ENCODE measurements at regions not wholly inside any gene's neighbourhood (a gene's known extent, or its start where the extent isn't known, plus 50 kb on each side); places are given as distances from the start of the nearest gene placed in this dataset.

- BruUV-seq (replicated peaks), result no TSS peak
- no peaks in the 10 kb centered on the region for H3K79me2 ChIP-seq (ENCODE audit: insufficient read depth, low read length)
- ChIA-PET RAD21 (ENCODE audit: low non-redundant PET in 1 of 2, low total read pairs in 2 of 2, uncharacterized antibody in 2 of 2, unreplicated experiment in 2 of 2) (no interaction called here), CTCF (no interaction called here), POLR2A (no interaction called here)
- no peaks in the 10 kb centered on the region; a peak in 1 of 4 replicates for H3K9me3 ChIP-seq (ENCODE audit: control insufficient read depth in 1 of 2, insufficient read depth in 1 of 2, low read depth in 1 of 2, low read length in 2 of 2)
- no peaks in the 10 kb centered on the region for H3K4me1 ChIP-seq (ENCODE audit: control insufficient read depth in 1 of 2, insufficient read depth in 2 of 2, low read length in 2 of 2)
- H3K9ac ChIP-seq (ENCODE audit: low read length), result no peak overlapping the region
- no peak overlapping the region for H2AFZ ChIP-seq (ENCODE audit: low read depth, low read length, poor library complexity, severe bottlenecking)
- DNase-seq (ENCODE audit: low read depth, low spot score), result no peak
- no peak overlapping the region for H3K27ac ChIP-seq (ENCODE audit: low read depth, low read length)
- ATAC-seq, result no peak
- H4K20me1 ChIP-seq (ENCODE audit: insufficient read depth), result no peaks in the 10 kb centered on the region
- TF ChIP-seq, protein P1, sequence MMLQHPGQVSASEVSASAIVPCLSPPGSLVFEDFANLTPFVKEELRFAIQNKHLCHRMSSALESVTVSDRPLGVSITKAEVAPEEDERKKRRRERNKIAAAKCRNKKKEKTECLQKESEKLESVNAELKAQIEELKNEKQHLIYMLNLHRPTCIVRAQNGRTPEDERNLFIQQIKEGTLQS (IDR thresholded peaks at IDR 0.05), result no peak
- TF ChIP-seq EZH2phosphoT487 (IDR thresholded peaks at IDR 0.05; ENCODE audit: borderline replicate concordance), result no peak
- TF ChIP-seq EZH2 (IDR thresholded peaks at IDR 0.05), result no peak
- no peak for TF ChIP-seq POLR2A (IDR thresholded peaks at IDR 0.05; ENCODE audit: borderline replicate concordance, extremely low read depth, insufficient read depth, insufficient read length)
- no peak for TF ChIP-seq FOSL1 (IDR thresholded peaks at IDR 0.05; ENCODE audit: low read depth)
- no peak for TF ChIP-seq POLR2AphosphoS5 (IDR thresholded peaks at IDR 0.05; ENCODE audit: low read depth, low read length)
- TF ChIP-seq YY1 (IDR thresholded peaks at IDR 0.05; ENCODE audit: extremely low read depth, insufficient replicate concordance, low read depth, low read length), result no peak
- TF ChIP-seq ZNF274 (IDR thresholded peaks at IDR 0.05; ENCODE audit: low read depth, low read length), result no peak
- TF ChIP-seq CBX3 (IDR thresholded peaks at IDR 0.05; ENCODE audit: low read depth), result no peak
- no peak for TF ChIP-seq TCF7L2 (IDR thresholded peaks at IDR 0.05; ENCODE audit: borderline replicate concordance, extremely low read depth, insufficient read depth, insufficient read length)
- no peak for TF ChIP-seq SIN3A (IDR thresholded peaks at IDR 0.05; ENCODE audit: low read depth)
- TF ChIP-seq EGR1 (IDR thresholded peaks at IDR 0.05; ENCODE audit: low read depth), result no peak
- TF ChIP-seq ELF1 (IDR thresholded peaks at IDR 0.05; ENCODE audit: borderline replicate concordance, low read depth), result no peak
- TF ChIP-seq, protein P2, sequence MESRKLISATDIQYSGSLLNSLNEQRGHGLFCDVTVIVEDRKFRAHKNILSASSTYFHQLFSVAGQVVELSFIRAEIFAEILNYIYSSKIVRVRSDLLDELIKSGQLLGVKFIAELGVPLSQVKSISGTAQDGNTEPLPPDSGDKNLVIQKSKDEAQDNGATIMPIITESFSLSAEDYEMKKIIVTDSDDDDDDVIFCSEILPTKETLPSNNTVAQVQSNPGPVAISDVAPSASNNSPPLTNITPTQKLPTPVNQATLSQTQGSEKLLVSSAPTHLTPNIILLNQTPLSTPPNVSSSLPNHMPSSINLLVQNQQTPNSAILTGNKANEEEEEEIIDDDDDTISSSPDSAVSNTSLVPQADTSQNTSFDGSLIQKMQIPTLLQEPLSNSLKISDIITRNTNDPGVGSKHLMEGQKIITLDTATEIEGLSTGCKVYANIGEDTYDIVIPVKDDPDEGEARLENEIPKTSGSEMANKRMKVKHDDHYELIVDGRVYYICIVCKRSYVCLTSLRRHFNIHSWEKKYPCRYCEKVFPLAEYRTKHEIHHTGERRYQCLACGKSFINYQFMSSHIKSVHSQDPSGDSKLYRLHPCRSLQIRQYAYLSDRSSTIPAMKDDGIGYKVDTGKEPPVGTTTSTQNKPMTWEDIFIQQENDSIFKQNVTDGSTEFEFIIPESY (IDR thresholded peaks at IDR 0.05; ENCODE audit: extremely low read depth, insufficient replicate concordance, low read length), result no peak
- no peak for TF ChIP-seq CEBPB (IDR thresholded peaks at IDR 0.05; ENCODE audit: low read depth)
- no peak for TF ChIP-seq CTCF (IDR thresholded peaks at IDR 0.05 in 2 of 3, conservative IDR thresholded peaks at IDR 0.05 in 1 of 3; ENCODE audit: borderline replicate concordance in 1 of 3, insufficient read depth in 1 of 3, low read depth in 2 of 3, low read length in 2 of 3)
- no peak for TF ChIP-seq RAD21 (IDR thresholded peaks at IDR 0.05; ENCODE audit: low read depth)
- no peak for TF ChIP-seq JUND (IDR thresholded peaks at IDR 0.05)
- no peak for TF ChIP-seq MAX (IDR thresholded peaks at IDR 0.05)
- no peaks in the 10 kb centered on the region for H3K27me3 ChIP-seq (ENCODE audit: insufficient read depth, low read length)
- intact Hi-C loops (cut with micrococcal nuclease), result no loop called here
- H3K4me2 ChIP-seq (ENCODE audit: low read length), result no peak overlapping the region
- H3K9me2 ChIP-seq (ENCODE audit: insufficient read depth), result no peaks in the 10 kb centered on the region
- no peaks in the 10 kb centered on the region for H3K36me3 ChIP-seq (ENCODE audit: control insufficient read depth in 1 of 2, insufficient read depth in 2 of 2, low read length in 2 of 2)
- no peak overlapping the region for H3K4me3 ChIP-seq (replicated peaks in 1 of 2; ENCODE audit: low read depth in 1 of 2, low read length in 2 of 2)
Observed at GRCh38 chr1:195756109-195756508, 852.1 kb downstream of the KCNT2 start.

Measured in HCT116 (cell line).